ENCODE measurements at regions not wholly inside any gene's neighbourhood (a gene's known extent, or its start where the extent isn't known, plus 50 kb on each side); places are given as distances from the start of the nearest gene placed in this dataset.

- POLR2A ChIA-PET = no interaction called here
- no peaks in the 10 kb centered on the region for H3K27me3 ChIP-seq (ENCODE audit: control insufficient read depth, insufficient read depth, low read length)
- TF ChIP-seq CTCF (IDR thresholded peaks at IDR 0.05; ENCODE audit: insufficient read depth, low read depth, low read length) = no peak
- H3K4me3 ChIP-seq (ENCODE audit: low read depth, low read length) = no peak overlapping the region
- no peaks in the 10 kb centered on the region for H3K36me3 ChIP-seq (ENCODE audit: control insufficient read depth, insufficient read depth, low read length)
- no peak for DNase-seq (ENCODE audit: low read depth)
- CTCF ChIA-PET = no interaction called here
Measured at GRCh38 chr15:37586976-37587375, 347.5 kb upstream of the TMCO5A start.

GRCh38 chr15:37594417-37594816 is 340.0 kb upstream of the TMCO5A start:
- DNase-seq (ENCODE audit: low read depth) = no peak
- Histone ChIP-seq H3K36me3 (ENCODE audit: control insufficient read depth, insufficient read depth, low read length) (no peaks in the 10 kb centered on the region), H3K4me3 (ENCODE audit: low read depth, low read length) (no peak overlapping the region), H3K27me3 (ENCODE audit: control insufficient read depth, insufficient read depth, low read length) (no peaks in the 10 kb centered on the region)
- TF ChIP-seq CTCF (IDR thresholded peaks at IDR 0.05; ENCODE audit: insufficient read depth, low read depth, low read length) = no peak
- CTCF ChIA-PET = no interaction called here
- POLR2A ChIA-PET = no interaction called here

GRCh38 chr15:37595426-37595970 is 338.9 kb upstream of the TMCO5A start:
- Histone ChIP-seq H3K4me3 (ENCODE audit: low read depth, low read length) (no peak overlapping the region), H3K27me3 (ENCODE audit: control insufficient read depth, insufficient read depth, low read length) (no peaks in the 10 kb centered on the region), H3K36me3 (ENCODE audit: control insufficient read depth, insufficient read depth, low read length) (no peaks in the 10 kb centered on the region)
- DNase-seq (ENCODE audit: low read depth) = no peak
- CTCF ChIA-PET = interaction anchor here (0.8 kb wide), 1 partner anchor 275 kb away, joined by 3 read pairs; no protein-coding TSS in a partner anchor
- TF ChIP-seq CTCF (IDR thresholded peaks at IDR 0.05; ENCODE audit: insufficient read depth, low read depth, low read length) = no peak
- POLR2A ChIA-PET = no interaction called here

- CTCF ChIA-PET = interaction anchor here (0.9 kb wide), 1 partner anchor 9 kb away, joined by 4 read pairs; no protein-coding TSS in a partner anchor
- TF ChIP-seq CTCF (IDR thresholded peaks at IDR 0.05; ENCODE audit: insufficient read depth, low read depth, low read length) = no peak
- DNase-seq (ENCODE audit: low read depth) = no peak
- no peak overlapping the region for H3K4me3 ChIP-seq (ENCODE audit: low read depth, low read length)
- H3K27me3 ChIP-seq (ENCODE audit: control insufficient read depth, insufficient read depth, low read length) = no peaks in the 10 kb centered on the region
- no peaks in the 10 kb centered on the region for H3K36me3 ChIP-seq (ENCODE audit: control insufficient read depth, insufficient read depth, low read length)
- POLR2A ChIA-PET = no interaction called here
Measured at GRCh38 chr15:37599156-37599555, 335.3 kb upstream of the TMCO5A start.

GRCh38 chr15:37616215-37616614 is 318.2 kb upstream of the TMCO5A start:
- TF ChIP-seq CTCF (IDR thresholded peaks at IDR 0.05; ENCODE audit: insufficient read depth, low read depth, low read length) = no peak
- POLR2A ChIA-PET = no interaction called here
- Histone ChIP-seq H3K27me3 (ENCODE audit: control insufficient read depth, insufficient read depth, low read length) (no peaks in the 10 kb centered on the region), H3K36me3 (ENCODE audit: control insufficient read depth, insufficient read depth, low read length) (no peaks in the 10 kb centered on the region), H3K4me3 (ENCODE audit: low read depth, low read length) (no peak overlapping the region)
- no peak for DNase-seq (ENCODE audit: low read depth)
- CTCF ChIA-PET = interaction anchor here (1.0 kb wide), 1 partner anchor 11 kb away, joined by 3 read pairs; no protein-coding TSS in a partner anchor

All from BJ (cell line).